MM.1S (cell line): ENCODE measurements at regions not wholly inside any gene's neighbourhood (a gene's known extent, or its start where the extent isn't known, plus 50 kb on each side); places are given as distances from the start of the nearest gene placed in this dataset.

Source experiments
- DNase-seq: peaks from one replicate; pipeline ENCODE4 v3.0.0-alpha.2; 2015
- H2AFZ ChIP-seq: fragments of 300-600 bp; sonication (generic); 2 replicates; pipeline ENCODE4 v1.6.0; 2016; ENCODE audit warnings: antibody characterized with exemption, low read length
- H3F3A ChIP-seq: fragments of 300-600 bp; sonication (generic); 2 replicates; pipeline ENCODE4 v1.6.1; 2016; ENCODE audit warnings: mild to moderate bottlenecking, antibody characterized with exemption, low read length, moderate library complexity, mixed read lengths; ENCODE audit not compliant: insufficient read depth
- H3K27ac ChIP-seq: fragments of 300-600 bp; sonication (generic); 2 replicates; pipeline ENCODE4 v1.5.1; 2016; ENCODE audit warnings: mild to moderate bottlenecking, low read length
- H3K27me3 ChIP-seq: fragments of 300-600 bp; sonication (generic); replicated peaks from 2 replicates; pipeline ENCODE4 v1.6.0; 2016; ENCODE audit warnings: low read length; ENCODE audit not compliant: insufficient read depth
- H3K36me3 ChIP-seq: fragments of 300-600 bp; sonication (generic); replicated peaks from 2 replicates; pipeline ENCODE4 v1.6.1; 2016; ENCODE audit warnings: mild to moderate bottlenecking, low read length, mixed read lengths; ENCODE audit not compliant: insufficient read depth
- H3K4me1 ChIP-seq: fragments of 300-600 bp; sonication (generic); 2 replicates; pipeline ENCODE4 v1.6.1; 2016; ENCODE audit warnings: low read length, mixed read lengths
- H3K4me2 ChIP-seq: fragments of 300-600 bp; sonication (generic); 2 replicates; pipeline ENCODE4 v1.6.0; 2016; ENCODE audit warnings: low read depth, low read length
- H3K4me3 ChIP-seq: fragments of 300-600 bp; sonication (generic); 2 replicates; pipeline ENCODE4 v1.5.1; 2016; ENCODE audit warnings: low read length, mixed read lengths
- H3K79me2 ChIP-seq: fragments of 300-600 bp; sonication (generic); 2 replicates; pipeline ENCODE4 v1.6.1; 2016; ENCODE audit warnings: mixed run types, low read length, mixed read lengths
- H3K9ac ChIP-seq: fragments of 300-600 bp; sonication (generic); 2 replicates; pipeline ENCODE4 v1.6.1; 2016; ENCODE audit warnings: low read length, mixed read lengths
- H3K9me2 ChIP-seq: fragments of 300-600 bp; sonication (generic); replicated peaks from 2 replicates; pipeline ENCODE4 v1.6.1; 2016; ENCODE audit warnings: mild to moderate bottlenecking, low read length, mixed read lengths; ENCODE audit not compliant: insufficient read depth
- H3K9me3 ChIP-seq: fragments of 300-600 bp; sonication (generic); replicated peaks from 2 replicates; pipeline ENCODE4 v1.6.1; 2016; ENCODE audit warnings: mild to moderate bottlenecking, low read length, mixed read lengths; ENCODE audit not compliant: insufficient read depth
- H4K20me1 ChIP-seq: fragments of 300-600 bp; sonication (generic); 2 replicates; pipeline ENCODE4 v1.6.1; 2016; ENCODE audit warnings: mild to moderate bottlenecking, low read length, moderate library complexity, mixed read lengths; ENCODE audit not compliant: insufficient read depth
- EZH2 ChIP-seq: fragments of 300-600 bp; sonication (generic); optimal IDR thresholded peaks from 2 replicates; pipeline ENCODE3; 2017; ENCODE audit warnings: low read depth, mild to moderate bottlenecking, antibody characterized with exemption, low read length, mixed read lengths
- EZH2phosphoT487 ChIP-seq: fragments of 300-600 bp; sonication (generic); IDR thresholded peaks from 2 replicates; pipeline ENCODE4 v1.6.1; 2018; ENCODE audit warnings: antibody characterized with exemption, low read length
- TF ChIP-seq, protein P1 (sequence below): fragments of 300-600 bp; sonication (generic); IDR thresholded peaks from 2 replicates; pipeline ENCODE4 v1.5.1; 2016; ENCODE audit warnings: antibody characterized with exemption, low read length, mixed read lengths

- H3K27me3 ChIP-seq = no peaks in the 10 kb centered on the region
- TF ChIP-seq, protein P1, sequence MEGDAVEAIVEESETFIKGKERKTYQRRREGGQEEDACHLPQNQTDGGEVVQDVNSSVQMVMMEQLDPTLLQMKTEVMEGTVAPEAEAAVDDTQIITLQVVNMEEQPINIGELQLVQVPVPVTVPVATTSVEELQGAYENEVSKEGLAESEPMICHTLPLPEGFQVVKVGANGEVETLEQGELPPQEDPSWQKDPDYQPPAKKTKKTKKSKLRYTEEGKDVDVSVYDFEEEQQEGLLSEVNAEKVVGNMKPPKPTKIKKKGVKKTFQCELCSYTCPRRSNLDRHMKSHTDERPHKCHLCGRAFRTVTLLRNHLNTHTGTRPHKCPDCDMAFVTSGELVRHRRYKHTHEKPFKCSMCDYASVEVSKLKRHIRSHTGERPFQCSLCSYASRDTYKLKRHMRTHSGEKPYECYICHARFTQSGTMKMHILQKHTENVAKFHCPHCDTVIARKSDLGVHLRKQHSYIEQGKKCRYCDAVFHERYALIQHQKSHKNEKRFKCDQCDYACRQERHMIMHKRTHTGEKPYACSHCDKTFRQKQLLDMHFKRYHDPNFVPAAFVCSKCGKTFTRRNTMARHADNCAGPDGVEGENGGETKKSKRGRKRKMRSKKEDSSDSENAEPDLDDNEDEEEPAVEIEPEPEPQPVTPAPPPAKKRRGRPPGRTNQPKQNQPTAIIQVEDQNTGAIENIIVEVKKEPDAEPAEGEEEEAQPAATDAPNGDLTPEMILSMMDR = no peak
- TF ChIP-seq EZH2phosphoT487 = no peak
- TF ChIP-seq EZH2 = no peak
- no peak overlapping the region for H2AFZ ChIP-seq
- no peaks in the 10 kb centered on the region for H3K9me2 ChIP-seq
- H3K4me2 ChIP-seq = no peak overlapping the region
- no peaks in the 10 kb centered on the region for H3K4me1 ChIP-seq
- no peaks in the 10 kb centered on the region for H3K79me2 ChIP-seq
- H3K36me3 ChIP-seq = no peaks in the 10 kb centered on the region
- no peaks in the 10 kb centered on the region for H4K20me1 ChIP-seq
- DNase-seq = no peak
- no peak overlapping the region for H3K4me3 ChIP-seq
- no peak overlapping the region for H3K27ac ChIP-seq
- H3K9ac ChIP-seq = no peak overlapping the region
- H3K9me3 ChIP-seq = no peaks in the 10 kb centered on the region
- H3F3A ChIP-seq = no peaks in the 10 kb centered on the region
Measured at GRCh38 chr4:71691416-71692073, 92.3 kb downstream of the GC start.

DNA sequence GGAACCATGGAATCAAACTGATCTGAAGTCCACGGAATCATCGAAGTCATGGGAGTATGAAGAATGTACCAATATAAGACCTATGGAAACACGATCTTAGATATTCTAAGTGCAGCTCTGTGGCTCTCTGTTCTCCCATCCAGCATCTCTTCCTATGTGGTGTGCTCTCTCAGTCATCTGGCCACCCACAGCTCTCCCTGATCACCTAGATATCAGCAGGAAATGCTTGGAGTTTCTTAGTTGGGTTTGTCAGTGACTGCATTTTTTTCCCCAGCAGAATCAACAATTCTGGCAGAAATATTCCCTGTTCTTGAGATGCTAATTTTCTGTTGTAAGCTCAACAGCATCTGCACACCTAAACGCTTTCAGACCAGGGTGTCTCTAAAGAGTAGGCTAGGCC lies 94.1 kb downstream of the GC start:
- H3K9me2 ChIP-seq = no peaks in the 10 kb centered on the region
- DNase-seq = no peak
- no peaks in the 10 kb centered on the region for H3K36me3 ChIP-seq
- H3K27me3 ChIP-seq = no peaks in the 10 kb centered on the region
- no peaks in the 10 kb centered on the region for H3K4me1 ChIP-seq
- H3K27ac ChIP-seq = no peak overlapping the region
- H3K79me2 ChIP-seq = no peaks in the 10 kb centered on the region
- H3K4me3 ChIP-seq = no peak overlapping the region
- no peak overlapping the region for H3K4me2 ChIP-seq
- no peaks in the 10 kb centered on the region for H4K20me1 ChIP-seq
- TF ChIP-seq EZH2 (no peak), EZH2phosphoT487 (no peak)
- TF ChIP-seq, protein P1 = no peak
- no peaks in the 10 kb centered on the region for H3F3A ChIP-seq
- no peak overlapping the region for H2AFZ ChIP-seq
- no peaks in the 10 kb centered on the region for H3K9me3 ChIP-seq
- H3K9ac ChIP-seq = no peak overlapping the region

DNA sequence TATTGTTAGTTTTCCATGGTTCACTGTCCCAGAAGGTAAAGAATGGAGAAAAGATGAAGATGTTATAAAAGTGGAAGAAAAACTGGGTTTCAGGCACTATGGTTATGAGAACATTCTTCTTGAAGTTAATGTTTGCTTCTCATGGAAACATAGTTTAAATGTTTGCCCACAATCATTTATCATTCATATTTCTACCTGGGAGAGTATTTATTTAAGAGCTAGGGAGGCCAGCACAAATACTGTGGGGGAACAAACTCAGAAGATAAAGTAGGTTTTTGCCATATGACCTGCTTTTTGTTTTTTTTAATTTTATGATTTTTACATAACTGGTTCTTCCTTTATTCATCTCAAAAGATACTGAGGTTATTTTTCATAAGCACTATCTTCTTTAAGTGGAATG lies 96.8 kb downstream of the GC start:
- TF ChIP-seq EZH2 (no peak), EZH2phosphoT487 (no peak)
- TF ChIP-seq, protein P1 = no peak
- no peak overlapping the region for H3K9ac ChIP-seq
- no peaks in the 10 kb centered on the region for H3K9me3 ChIP-seq
- no peak overlapping the region for H2AFZ ChIP-seq
- no peaks in the 10 kb centered on the region for H3K27me3 ChIP-seq
- H3K9me2 ChIP-seq = no peaks in the 10 kb centered on the region; the same call in 1 of the 2 replicates
- H3K4me2 ChIP-seq = no peak overlapping the region
- no peak overlapping the region for H3K4me3 ChIP-seq
- H3K27ac ChIP-seq = no peak overlapping the region
- no peaks in the 10 kb centered on the region for H3K79me2 ChIP-seq
- H3K4me1 ChIP-seq = no peaks in the 10 kb centered on the region
- H4K20me1 ChIP-seq = no peaks in the 10 kb centered on the region
- no peaks in the 10 kb centered on the region for H3F3A ChIP-seq
- DNase-seq = no peak
- H3K36me3 ChIP-seq = no peaks in the 10 kb centered on the region
